ENCODE measurements at regions not wholly inside any gene's neighbourhood (a gene's known extent, or its start where the extent isn't known, plus 50 kb on each side); places are given as distances from the start of the nearest gene placed in this dataset.
"Not testable (repeated sequence)": the region's sequence is repeated elsewhere in the genome, so short reads cannot be mapped to it uniquely, and the experiment has no call there.

GRCh38 chr3:5692446-5692845 is 504.9 kb downstream of the EDEM1 start:
- no peak for DNase-seq (ENCODE audit: low read depth)

- DNase-seq (ENCODE audit: low read depth): no peak
These were observed 506.8 kb downstream of the EDEM1 start for GRCh38 chr3:5694266-5694665.

- DNase-seq (ENCODE audit: low read depth): no peak
These were observed 511.3 kb downstream of the EDEM1 start for GRCh38 chr3:5698851-5699250.

GRCh38 chr3:5699313-5699712 is 511.8 kb downstream of the EDEM1 start:
- no peak for DNase-seq (ENCODE audit: low read depth)

GRCh38 chr3:5699811-5700210 is 512.3 kb downstream of the EDEM1 start:
- DNase-seq (ENCODE audit: low read depth): no peak

GRCh38 chr3:5701005-5701404 is 513.5 kb downstream of the EDEM1 start:
- not testable (repeated sequence) for DNase-seq (ENCODE audit: low read depth)

- no peak for DNase-seq (ENCODE audit: low read depth)
These were observed 520.3 kb downstream of the EDEM1 start for GRCh38 chr3:5707794-5708193.

- no peak for DNase-seq (ENCODE audit: low read depth)
These were observed 522.2 kb downstream of the EDEM1 start for GRCh38 chr3:5709714-5710113.

GRCh38 chr3:5710718-5711117 is 523.2 kb downstream of the EDEM1 start:
- no peak for DNase-seq (ENCODE audit: low read depth)

GRCh38 chr3:5717254-5717653 is 529.7 kb downstream of the EDEM1 start:
- DNase-seq (ENCODE audit: low read depth): no peak

- DNase-seq (ENCODE audit: low read depth): not testable (repeated sequence)
These were observed 532.2 kb downstream of the EDEM1 start for GRCh38 chr3:5719668-5720067.

GRCh38 chr3:5725801-5726200 is 538.3 kb downstream of the EDEM1 start:
- DNase-seq (ENCODE audit: low read depth): no peak

GRCh38 chr3:5726621-5727020 is 539.1 kb downstream of the EDEM1 start:
- DNase-seq (ENCODE audit: low read depth): no peak

GRCh38 chr3:5727743-5728484 is 540.4 kb downstream of the EDEM1 start:
- DNase-seq (ENCODE audit: low read depth): no peak

GRCh38 chr3:5729852-5730251 is 542.3 kb downstream of the EDEM1 start:
- DNase-seq (ENCODE audit: low read depth): no peak

- DNase-seq (ENCODE audit: low read depth): no peak
These were observed 543.6 kb downstream of the EDEM1 start for GRCh38 chr3:5731100-5731499.

- DNase-seq (ENCODE audit: low read depth): no peak
These were observed 544.6 kb downstream of the EDEM1 start for GRCh38 chr3:5732081-5732480.

- DNase-seq (ENCODE audit: low read depth): no peak
These were observed 546.5 kb downstream of the EDEM1 start for GRCh38 chr3:5733995-5734394.

- no peak for DNase-seq (ENCODE audit: low read depth)
These were observed 548.4 kb downstream of the EDEM1 start for GRCh38 chr3:5735896-5736295.

- no peak for DNase-seq (ENCODE audit: low read depth)
These were observed 551.9 kb downstream of the EDEM1 start for GRCh38 chr3:5739299-5739935.

- no peak for DNase-seq (ENCODE audit: low read depth)
These were observed 552.4 kb downstream of the EDEM1 start for GRCh38 chr3:5739949-5740348.

- no peak for DNase-seq (ENCODE audit: low read depth)
These were observed 553.5 kb downstream of the EDEM1 start for GRCh38 chr3:5741017-5741416.

- DNase-seq (ENCODE audit: low read depth): no peak
These were observed 562.6 kb downstream of the EDEM1 start for GRCh38 chr3:5750091-5750490.
